ENCODE measurements at regions not wholly inside any gene's neighbourhood (a gene's known extent, or its start where the extent isn't known, plus 50 kb on each side); places are given as distances from the start of the nearest gene placed in this dataset.

- DNase-seq, result peak; percentile 68
Measured at GRCh38 chr18:41617647-41618046, 337.4 kb upstream of the PIK3C3 start.

GRCh38 chr18:41613003-41613609, 341.9 kb upstream of the PIK3C3 start:
- DNase-seq, result no peak

GRCh38 chr18:41604964-41605363, 350.1 kb upstream of the PIK3C3 start:
- no peak for DNase-seq

- no peak for DNase-seq
Measured at GRCh38 chr18:41602034-41602433, 353.0 kb upstream of the PIK3C3 start.

GRCh38 chr18:41600693-41601391, 354.2 kb upstream of the PIK3C3 start:
- DNase-seq, result no peak

- DNase-seq, result no peak
Measured at GRCh38 chr18:41599466-41599865, 355.6 kb upstream of the PIK3C3 start.

- no peak for DNase-seq
Measured at GRCh38 chr18:41594582-41594981, 360.5 kb upstream of the PIK3C3 start.

DNA sequence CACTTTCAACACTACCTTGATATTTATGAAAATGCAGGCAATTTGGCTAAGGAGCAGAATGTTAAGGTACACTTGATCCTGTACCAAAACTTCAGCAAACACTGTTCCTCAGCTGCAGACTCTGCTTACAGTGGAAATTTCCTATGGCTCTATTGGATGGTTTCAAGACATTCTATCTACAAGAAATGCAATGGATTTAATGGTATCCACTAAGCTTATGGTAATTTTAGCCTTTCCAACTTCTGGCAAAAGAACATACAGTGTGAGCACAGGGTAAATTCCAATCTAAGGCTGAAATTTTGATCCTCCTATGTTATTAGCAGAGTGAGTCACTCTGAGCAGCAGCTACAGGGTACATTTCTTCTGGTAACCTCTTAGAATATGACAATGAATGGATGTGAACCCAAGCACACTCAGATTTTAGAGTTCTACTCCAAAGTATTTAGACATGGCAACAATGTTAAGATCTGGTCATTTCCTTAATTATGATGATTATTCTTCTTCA, 361.8 kb upstream of the PIK3C3 start:
- no peak for DNase-seq

GRCh38 chr18:41587976-41588375, 367.1 kb upstream of the PIK3C3 start:
- no peak for DNase-seq

DNA sequence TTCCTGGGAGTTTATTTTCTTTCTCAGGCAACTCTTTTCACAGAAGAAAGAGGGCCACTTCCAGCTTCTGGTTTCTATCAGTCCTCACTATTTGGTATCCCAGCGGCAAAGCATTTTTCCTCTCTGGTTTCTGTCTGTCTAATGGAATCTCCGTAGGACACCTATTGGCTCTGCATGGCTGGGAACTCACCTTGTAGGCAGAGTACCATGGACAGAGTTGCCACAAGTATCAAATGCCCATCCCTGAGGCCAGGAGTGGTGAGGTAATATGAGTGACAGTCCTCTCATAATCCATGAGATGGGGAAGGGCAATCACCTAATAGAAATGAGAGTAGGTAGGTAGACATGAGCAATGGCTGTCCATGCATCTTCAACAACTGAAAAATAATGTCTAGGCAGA, 369.5 kb upstream of the PIK3C3 start:
- no peak for DNase-seq

DNA sequence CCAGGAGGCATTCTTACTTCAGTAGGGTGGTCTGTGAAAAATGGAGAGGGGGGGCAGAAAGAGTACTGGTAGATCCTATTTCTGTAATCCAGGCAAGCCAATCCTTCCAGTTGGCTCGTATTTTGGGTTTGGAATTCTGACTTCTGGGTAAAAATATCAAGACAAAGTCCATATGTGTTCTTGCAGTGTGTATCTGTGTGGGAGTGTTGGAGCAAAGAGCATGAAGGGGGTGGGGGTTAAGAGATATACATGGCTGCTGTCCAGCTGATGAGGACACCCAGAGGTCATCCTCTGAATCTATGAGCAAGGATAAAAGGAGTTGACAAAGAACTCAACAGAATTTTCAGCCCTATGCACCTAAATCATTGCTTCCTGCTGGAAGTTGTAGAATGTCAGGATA, 375.8 kb upstream of the PIK3C3 start:
- no peak for DNase-seq

- no peak for DNase-seq
Measured at GRCh38 chr18:41577529-41577928, 377.5 kb upstream of the PIK3C3 start.

GRCh38 chr18:41576643-41577042, 378.4 kb upstream of the PIK3C3 start:
- DNase-seq, result no peak

GRCh38 chr18:41569867-41570266, 385.2 kb upstream of the PIK3C3 start:
- DNase-seq, result peak; percentile 53

DNA sequence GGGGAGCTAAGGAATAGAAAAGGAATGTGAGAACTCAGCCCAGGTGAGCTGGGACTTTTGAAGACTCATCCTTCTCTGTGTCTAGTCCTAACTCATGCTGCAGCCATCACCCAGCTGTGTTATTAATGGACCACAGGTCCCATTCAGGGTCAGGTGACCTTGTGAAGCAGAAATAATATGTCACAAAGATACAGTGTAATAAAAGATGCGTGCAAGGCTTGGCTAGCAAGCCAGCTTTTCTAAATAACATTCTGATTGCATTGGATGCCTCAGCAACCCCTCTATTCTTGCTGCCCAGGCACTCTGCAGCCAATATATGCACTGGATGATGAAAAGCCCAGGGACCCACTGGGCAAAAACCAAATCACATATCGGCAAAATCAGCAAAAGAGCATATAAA, 393.1 kb upstream of the PIK3C3 start:
- DNase-seq, result no peak

- no peak for DNase-seq
Measured at GRCh38 chr18:41558715-41559114, 396.3 kb upstream of the PIK3C3 start.

GRCh38 chr18:41553716-41554115, 401.3 kb upstream of the PIK3C3 start:
- DNase-seq, result no peak

GRCh38 chr18:41548521-41549260, 406.3 kb upstream of the PIK3C3 start:
- DNase-seq, result no peak

DNA sequence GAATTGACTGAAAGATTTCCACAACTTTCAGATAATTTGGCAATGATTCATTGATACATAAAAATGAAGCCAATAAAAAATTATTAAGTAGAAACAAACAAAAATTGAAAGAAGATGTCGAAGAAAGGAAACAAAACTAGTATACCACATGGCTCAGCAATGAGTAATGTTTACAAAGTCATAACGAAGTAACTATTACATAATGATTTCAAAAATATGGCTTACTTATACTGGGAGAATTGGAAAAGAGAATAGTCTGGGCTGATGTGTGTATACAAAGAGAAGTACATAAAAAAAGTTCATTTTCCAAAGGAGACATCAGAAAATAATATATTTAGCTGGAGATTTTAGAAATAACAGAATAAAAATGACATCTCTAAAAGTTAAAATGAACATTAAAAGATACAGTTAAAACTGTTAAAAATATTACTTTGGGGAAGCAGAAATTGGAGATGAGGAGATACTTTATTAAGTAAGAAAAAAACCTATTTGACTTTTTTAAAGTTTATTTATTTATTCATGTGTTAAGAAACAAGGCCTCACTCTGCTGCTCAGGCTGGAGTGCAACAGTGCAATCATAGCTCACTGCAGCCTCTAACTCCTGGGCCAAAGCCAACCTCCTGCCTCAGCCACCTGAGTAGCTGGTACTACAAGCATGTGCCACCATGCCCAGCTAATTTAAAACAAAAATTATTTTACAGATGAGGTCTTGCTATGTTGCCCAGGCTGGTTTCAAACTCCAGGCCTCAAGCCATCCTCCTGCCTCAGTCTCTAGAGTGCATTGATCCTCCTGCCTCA, 409.7 kb upstream of the PIK3C3 start:
- no peak for DNase-seq

DNA sequence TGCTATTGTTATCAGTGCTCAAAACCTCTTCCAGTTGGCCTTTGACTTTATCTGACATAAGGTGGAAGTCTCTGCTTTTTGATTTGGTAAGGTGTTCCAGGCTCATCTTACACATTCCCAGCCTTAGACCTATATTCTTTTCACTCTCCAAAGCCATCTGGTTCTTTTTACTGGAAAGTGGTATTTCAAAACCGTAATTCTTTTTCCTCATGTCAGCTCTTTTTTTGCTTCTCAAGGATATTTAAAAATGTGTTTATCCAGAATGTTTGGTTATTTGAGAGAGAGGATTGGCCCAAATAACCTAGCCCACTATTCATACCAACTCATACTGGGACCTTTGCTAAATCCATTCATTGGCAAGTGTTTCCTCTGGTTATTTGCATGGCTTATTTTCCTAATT, 411.2 kb upstream of the PIK3C3 start:
- no peak for DNase-seq

DNA sequence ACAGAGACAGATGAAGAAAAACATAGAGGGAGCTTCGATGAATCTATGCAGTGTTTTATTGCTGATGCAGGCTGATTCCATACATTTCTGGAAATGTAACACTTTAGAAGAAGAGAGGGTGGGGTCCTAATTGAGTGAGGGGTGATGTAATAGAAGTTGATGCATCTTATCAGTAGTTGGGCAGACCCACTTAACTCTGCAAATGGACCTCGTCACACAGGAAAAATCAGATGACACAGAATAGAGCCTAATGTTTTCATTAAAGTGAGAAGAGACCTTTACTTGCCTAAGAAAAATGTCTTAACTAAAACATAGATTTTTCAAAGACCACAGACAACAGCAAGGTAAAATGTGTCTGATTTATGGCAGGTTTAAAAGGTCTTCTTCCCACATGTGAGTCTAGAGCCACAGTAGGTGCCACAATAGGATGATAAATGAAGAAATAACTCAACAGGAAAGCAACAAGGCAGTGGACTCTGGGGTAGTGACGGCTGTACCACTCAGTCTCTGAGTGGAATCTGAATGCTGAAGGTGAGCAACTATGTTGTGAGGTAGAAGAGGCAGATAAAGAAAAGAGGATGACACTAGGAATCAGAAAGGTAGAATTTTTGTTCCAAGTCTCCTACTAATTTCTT, 414.7 kb upstream of the PIK3C3 start:
- no peak for DNase-seq

GRCh38 chr18:41538751-41539150, 416.3 kb upstream of the PIK3C3 start:
- no peak for DNase-seq

- DNase-seq, result no peak
Measured at GRCh38 chr18:41537666-41538065, 417.4 kb upstream of the PIK3C3 start.

All from NCI-H146 (cell line).